Kasumi-1 (cell line): ENCODE measurements at regions not wholly inside any gene's neighbourhood (a gene's known extent, or its start where the extent isn't known, plus 50 kb on each side); places are given as distances from the start of the nearest gene placed in this dataset.

Source experiments
- DNase-seq, 2 experiments: peaks; one replicate each; lab custom pipeline; 2025; lab: John Stamatoyannopoulos, UW

- no peak for DNase-seq
These were observed 161.1 kb downstream of the VEGFC start for GRCh38 chr4:176631611-176632010.
